ENCODE measurements at regions not wholly inside any gene's neighbourhood (a gene's known extent, or its start where the extent isn't known, plus 50 kb on each side); places are given as distances from the start of the nearest gene placed in this dataset.

- TF ChIP-seq, protein P1, sequence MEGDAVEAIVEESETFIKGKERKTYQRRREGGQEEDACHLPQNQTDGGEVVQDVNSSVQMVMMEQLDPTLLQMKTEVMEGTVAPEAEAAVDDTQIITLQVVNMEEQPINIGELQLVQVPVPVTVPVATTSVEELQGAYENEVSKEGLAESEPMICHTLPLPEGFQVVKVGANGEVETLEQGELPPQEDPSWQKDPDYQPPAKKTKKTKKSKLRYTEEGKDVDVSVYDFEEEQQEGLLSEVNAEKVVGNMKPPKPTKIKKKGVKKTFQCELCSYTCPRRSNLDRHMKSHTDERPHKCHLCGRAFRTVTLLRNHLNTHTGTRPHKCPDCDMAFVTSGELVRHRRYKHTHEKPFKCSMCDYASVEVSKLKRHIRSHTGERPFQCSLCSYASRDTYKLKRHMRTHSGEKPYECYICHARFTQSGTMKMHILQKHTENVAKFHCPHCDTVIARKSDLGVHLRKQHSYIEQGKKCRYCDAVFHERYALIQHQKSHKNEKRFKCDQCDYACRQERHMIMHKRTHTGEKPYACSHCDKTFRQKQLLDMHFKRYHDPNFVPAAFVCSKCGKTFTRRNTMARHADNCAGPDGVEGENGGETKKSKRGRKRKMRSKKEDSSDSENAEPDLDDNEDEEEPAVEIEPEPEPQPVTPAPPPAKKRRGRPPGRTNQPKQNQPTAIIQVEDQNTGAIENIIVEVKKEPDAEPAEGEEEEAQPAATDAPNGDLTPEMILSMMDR (IDR thresholded peaks at IDR 0.05), result no peak
- no peak for TF ChIP-seq POLR2A (IDR thresholded peaks at IDR 0.05)
Measured at GRCh38 chr10:28942012-28942411, 264.7 kb downstream of the BAMBI start.

All from lower leg skin (tissue), 3 donors.